HCT116 (cell line): ENCODE measurements at regions not wholly inside any gene's neighbourhood (a gene's known extent, or its start where the extent isn't known, plus 50 kb on each side); places are given as distances from the start of the nearest gene placed in this dataset.

Source experiments
- ATAC-seq: fragments of 200-7000 bp; cut with Tn5 transposase; 2 replicates; pipeline ENCODE4 v1.9.1; 2020; ENCODE audit warnings: mild to moderate bottlenecking, moderate library complexity
- BruUV-seq: library from RNA; stranded (reverse); fragments of 400-500 nt; replicated peaks from 2 replicates; lab custom pipeline; 2021; lab: Mats Ljungman, UMichigan
- CTCF ChIA-PET: fragments of 300-600 bp; sonication (Branson Sonifier 250); formaldehyde crosslinking; loops from one replicate; lab custom pipeline; 2021; ENCODE audit warnings: antibody characterized with exemption; lab: Charles Lee
- POLR2A ChIA-PET: fragments of 300-600, 350-600 bp; sonication (Branson Sonifier 250); formaldehyde crosslinking; loops from one replicate; lab custom pipeline; 2021; ENCODE audit warnings: antibody characterized with exemption; lab: Charles Lee
- RAD21 ChIA-PET, 2 experiments: fragments of 300-600 bp; sonication (Branson Sonifier 250); formaldehyde crosslinking; loops; one replicate each; lab custom pipeline; 2023; ENCODE audit warnings: low total read pairs in 2 of 2; ENCODE audit not compliant: uncharacterized antibody in 2 of 2, unreplicated experiment in 2 of 2, low non-redundant PET in 1 of 2; lab: Charles Lee
- DNase-seq: peaks from one replicate; pipeline ENCODE4 v3.0.0-alpha.2; 2010; ENCODE audit warnings: low read depth, low spot score
- H2AFZ ChIP-seq: fragments of 200-600 bp; shearing (Covaris generic), sonication (generic); 2 replicates; pipeline ENCODE4 v1.6.1; 2017; ENCODE audit warnings: low read depth, mixed run types, mixed read lengths, antibody characterized with exemption, low read length; ENCODE audit not compliant: poor library complexity, severe bottlenecking
- H3K27ac ChIP-seq: 2 replicates; pipeline ENCODE4 v1.5.1; 2012; ENCODE audit warnings: low read depth, low read length
- H3K27me3 ChIP-seq: fragments of 200-600 bp; sonication (generic); 2 replicates; pipeline ENCODE4 v1.6.1; 2016; ENCODE audit warnings: mixed run types, low read length, mixed read lengths; ENCODE audit not compliant: insufficient read depth
- H3K36me3 ChIP-seq, 2 experiments: fragments of 200-500 bp in 1 of 2; fragments of 200-600 bp in 1 of 2; sonication (Bioruptor generic) in 1 of 2; sonication (generic) in 1 of 2; 2 replicates each; pipeline versions ENCODE4 v1.5.1 to v1.6.1; 2014 to 2016; ENCODE audit warnings: low read length in 2 of 2, inconsistent platforms in 1 of 2, mixed read lengths in 1 of 2, mixed run types in 1 of 2; ENCODE audit not compliant: insufficient read depth in 2 of 2, control insufficient read depth in 1 of 2
- H3K4me1 ChIP-seq, 2 experiments: fragments of 200-600 bp in 1 of 2; sonication (generic) in 1 of 2; 2 replicates each; pipeline versions ENCODE4 v1.5.1 to v1.6.1; 2012 to 2017; ENCODE audit warnings: low read length in 2 of 2, inconsistent platforms in 1 of 2, mild to moderate bottlenecking in 1 of 2, mixed read lengths in 1 of 2, mixed run types in 1 of 2, moderate library complexity in 1 of 2; ENCODE audit not compliant: insufficient read depth in 2 of 2, control insufficient read depth in 1 of 2
- H3K4me2 ChIP-seq: fragments of 200-600 bp; sonication (generic); 2 replicates; pipeline ENCODE4 v1.6.1; 2017; ENCODE audit warnings: mixed run types, low read length, mixed read lengths
- H3K4me3 ChIP-seq, 2 experiments: fragments of 200-600 bp in 1 of 2; sonication (generic) in 1 of 2; replicated peaks in 1 of 2; 2 replicates each; pipeline ENCODE4 v1.5.1; 2011 to 2016; ENCODE audit warnings: low read length in 2 of 2, control low read depth in 1 of 2, low read depth in 1 of 2, mild to moderate bottlenecking in 1 of 2, mixed read lengths in 1 of 2, mixed run types in 1 of 2
- H3K79me2 ChIP-seq: fragments of 200-600 bp; sonication (generic); 2 replicates; pipeline ENCODE4 v1.6.1; 2017; ENCODE audit warnings: mild to moderate bottlenecking, mixed run types, low read length, moderate library complexity, mixed read lengths; ENCODE audit not compliant: insufficient read depth
- H3K9ac ChIP-seq: fragments of 200-600 bp; sonication (generic); 2 replicates; pipeline ENCODE4 v1.6.1; 2016; ENCODE audit warnings: low read length, mixed read lengths
- H3K9me2 ChIP-seq: fragments of 200-600 bp; sonication (generic), shearing (Covaris generic); 2 replicates; pipeline ENCODE4 v1.6.1; 2017; ENCODE audit warnings: mixed run types, mild to moderate bottlenecking, moderate library complexity; ENCODE audit not compliant: insufficient read depth
- H3K9me3 ChIP-seq, 2 experiments: fragments of 200-500 bp in 1 of 2; fragments of 200-600 bp in 1 of 2; sonication (Bioruptor generic) in 1 of 2; sonication (generic) in 1 of 2; 2 replicates each; pipeline ENCODE4 v1.6.1; 2014 to 2017; ENCODE audit warnings: low read length in 2 of 2, mixed read lengths in 2 of 2, inconsistent platforms in 1 of 2, low read depth in 1 of 2, mild to moderate bottlenecking in 1 of 2, mixed run types in 1 of 2, moderate library complexity in 1 of 2; ENCODE audit not compliant: control insufficient read depth in 1 of 2, insufficient read depth in 1 of 2
- H4K20me1 ChIP-seq: fragments of 200-600 bp; sonication (generic), shearing (Covaris generic); 2 replicates; pipeline ENCODE4 v1.6.1; 2017; ENCODE audit warnings: mixed run types, mild to moderate bottlenecking, moderate library complexity; ENCODE audit not compliant: insufficient read depth
- CEBPB ChIP-seq: IDR thresholded peaks from 2 replicates; pipeline ENCODE4 v1.6.1; 2012; ENCODE audit warnings: low read depth
- EGR1 ChIP-seq: IDR thresholded peaks from 2 replicates; pipeline ENCODE4 v1.6.1; 2012; ENCODE audit warnings: low read depth
- EZH2 ChIP-seq: fragments of 200-600 bp; sonication (generic); IDR thresholded peaks from 2 replicates; pipeline ENCODE4 v1.6.1; 2017; ENCODE audit warnings: antibody characterized with exemption, mixed run types
- JUND ChIP-seq: IDR thresholded peaks from 2 replicates; pipeline ENCODE4 v1.6.1; 2012
- RAD21 ChIP-seq: IDR thresholded peaks from 2 replicates; pipeline ENCODE4 v1.6.1; 2012; ENCODE audit warnings: low read depth, mild to moderate bottlenecking
- SRF ChIP-seq: IDR thresholded peaks from 2 replicates; pipeline ENCODE4 v1.6.1; 2012; ENCODE audit warnings: low read depth
- intact Hi-C: fragments of 100-400 bp; cut with micrococcal nuclease; formaldehyde crosslinking; loops from 2 replicates; pipeline ENCODE4 v1.10.0; 2022
- TF ChIP-seq, protein P1 (sequence below): IDR thresholded peaks from 2 replicates; pipeline ENCODE4 v1.6.1; 2011; ENCODE audit warnings: mild to moderate bottlenecking, low read length, moderate library complexity; ENCODE audit not compliant: insufficient replicate concordance; ENCODE audit errors: extremely low read depth
- TF ChIP-seq, protein P2 (sequence below): IDR thresholded peaks from 2 replicates; pipeline ENCODE4 v1.6.1; 2012; ENCODE audit warnings: low read depth

DNA sequence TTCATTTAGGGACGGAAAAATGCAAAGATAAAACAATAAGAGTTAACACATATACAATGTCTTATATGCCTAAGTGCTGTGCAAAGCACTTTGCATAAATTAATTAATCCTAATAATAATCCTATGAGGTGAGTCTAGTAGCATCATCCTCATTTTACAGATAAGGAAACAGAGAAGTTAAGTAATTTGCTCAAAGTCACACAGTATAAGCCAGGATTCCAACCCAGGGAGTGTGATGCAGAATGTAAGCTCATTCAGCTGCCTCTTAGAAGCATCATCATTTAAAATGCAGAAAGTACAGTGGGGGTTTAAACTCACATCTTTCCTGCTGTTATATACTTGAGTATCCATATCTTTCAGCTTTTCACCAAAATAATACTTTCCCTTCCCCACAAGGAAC is 203.7 kb downstream of the LARP7 start:
- H3K9me3 ChIP-seq: no peaks in the 10 kb centered on the region
- RAD21 ChIA-PET: no interaction called here
- H3K27ac ChIP-seq: no peak overlapping the region
- no peak overlapping the region for H3K9ac ChIP-seq
- H3K4me1 ChIP-seq: no peaks in the 10 kb centered on the region
- no peak overlapping the region for H3K4me2 ChIP-seq
- H3K79me2 ChIP-seq: no peaks in the 10 kb centered on the region
- H3K4me3 ChIP-seq: no peak overlapping the region
- TF ChIP-seq JUND (no peak), RAD21 (no peak), SRF (no peak), EGR1 (no peak), CEBPB (no peak), EZH2 (no peak)
- TF ChIP-seq, protein P1, sequence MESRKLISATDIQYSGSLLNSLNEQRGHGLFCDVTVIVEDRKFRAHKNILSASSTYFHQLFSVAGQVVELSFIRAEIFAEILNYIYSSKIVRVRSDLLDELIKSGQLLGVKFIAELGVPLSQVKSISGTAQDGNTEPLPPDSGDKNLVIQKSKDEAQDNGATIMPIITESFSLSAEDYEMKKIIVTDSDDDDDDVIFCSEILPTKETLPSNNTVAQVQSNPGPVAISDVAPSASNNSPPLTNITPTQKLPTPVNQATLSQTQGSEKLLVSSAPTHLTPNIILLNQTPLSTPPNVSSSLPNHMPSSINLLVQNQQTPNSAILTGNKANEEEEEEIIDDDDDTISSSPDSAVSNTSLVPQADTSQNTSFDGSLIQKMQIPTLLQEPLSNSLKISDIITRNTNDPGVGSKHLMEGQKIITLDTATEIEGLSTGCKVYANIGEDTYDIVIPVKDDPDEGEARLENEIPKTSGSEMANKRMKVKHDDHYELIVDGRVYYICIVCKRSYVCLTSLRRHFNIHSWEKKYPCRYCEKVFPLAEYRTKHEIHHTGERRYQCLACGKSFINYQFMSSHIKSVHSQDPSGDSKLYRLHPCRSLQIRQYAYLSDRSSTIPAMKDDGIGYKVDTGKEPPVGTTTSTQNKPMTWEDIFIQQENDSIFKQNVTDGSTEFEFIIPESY: no peak
- TF ChIP-seq, protein P2, sequence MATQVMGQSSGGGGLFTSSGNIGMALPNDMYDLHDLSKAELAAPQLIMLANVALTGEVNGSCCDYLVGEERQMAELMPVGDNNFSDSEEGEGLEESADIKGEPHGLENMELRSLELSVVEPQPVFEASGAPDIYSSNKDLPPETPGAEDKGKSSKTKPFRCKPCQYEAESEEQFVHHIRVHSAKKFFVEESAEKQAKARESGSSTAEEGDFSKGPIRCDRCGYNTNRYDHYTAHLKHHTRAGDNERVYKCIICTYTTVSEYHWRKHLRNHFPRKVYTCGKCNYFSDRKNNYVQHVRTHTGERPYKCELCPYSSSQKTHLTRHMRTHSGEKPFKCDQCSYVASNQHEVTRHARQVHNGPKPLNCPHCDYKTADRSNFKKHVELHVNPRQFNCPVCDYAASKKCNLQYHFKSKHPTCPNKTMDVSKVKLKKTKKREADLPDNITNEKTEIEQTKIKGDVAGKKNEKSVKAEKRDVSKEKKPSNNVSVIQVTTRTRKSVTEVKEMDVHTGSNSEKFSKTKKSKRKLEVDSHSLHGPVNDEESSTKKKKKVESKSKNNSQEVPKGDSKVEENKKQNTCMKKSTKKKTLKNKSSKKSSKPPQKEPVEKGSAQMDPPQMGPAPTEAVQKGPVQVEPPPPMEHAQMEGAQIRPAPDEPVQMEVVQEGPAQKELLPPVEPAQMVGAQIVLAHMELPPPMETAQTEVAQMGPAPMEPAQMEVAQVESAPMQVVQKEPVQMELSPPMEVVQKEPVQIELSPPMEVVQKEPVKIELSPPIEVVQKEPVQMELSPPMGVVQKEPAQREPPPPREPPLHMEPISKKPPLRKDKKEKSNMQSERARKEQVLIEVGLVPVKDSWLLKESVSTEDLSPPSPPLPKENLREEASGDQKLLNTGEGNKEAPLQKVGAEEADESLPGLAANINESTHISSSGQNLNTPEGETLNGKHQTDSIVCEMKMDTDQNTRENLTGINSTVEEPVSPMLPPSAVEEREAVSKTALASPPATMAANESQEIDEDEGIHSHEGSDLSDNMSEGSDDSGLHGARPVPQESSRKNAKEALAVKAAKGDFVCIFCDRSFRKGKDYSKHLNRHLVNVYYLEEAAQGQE: no peak
- POLR2A ChIA-PET: no interaction called here
- no peaks in the 10 kb centered on the region for H3K27me3 ChIP-seq
- ATAC-seq (no peak), DNase-seq (no peak)
- no peaks in the 10 kb centered on the region for H3K9me2 ChIP-seq
- CTCF ChIA-PET: no interaction called here
- H4K20me1 ChIP-seq: no peaks in the 10 kb centered on the region
- no peaks in the 10 kb centered on the region for H3K36me3 ChIP-seq
- H2AFZ ChIP-seq: no peak overlapping the region
- intact Hi-C loops: no loop called here
- BruUV-seq: no TSS peak
